ENCODE measurements at regions not wholly inside any gene's neighbourhood (a gene's known extent, or its start where the extent isn't known, plus 50 kb on each side); places are given as distances from the start of the nearest gene placed in this dataset.
"Not testable (repeated sequence)": the region's sequence is repeated elsewhere in the genome, so short reads cannot be mapped to it uniquely, and the experiment has no call there.

DNA sequence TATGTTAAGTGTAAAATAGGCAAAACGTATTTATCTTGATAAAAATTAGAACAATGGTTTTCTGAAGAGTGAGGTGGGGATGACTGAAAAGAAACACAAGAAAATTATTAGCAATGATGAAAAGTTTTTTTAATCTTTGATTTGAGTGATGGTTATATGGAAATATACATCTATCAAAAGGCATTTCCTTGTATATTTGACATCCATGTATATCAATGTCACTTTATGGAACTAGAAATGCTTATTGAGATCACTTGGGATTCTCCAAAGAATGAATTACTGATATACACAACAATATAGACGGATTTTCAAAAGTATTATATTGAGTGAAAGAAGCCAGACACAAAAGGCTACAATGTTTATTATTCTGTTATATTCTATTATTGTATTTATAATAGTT lies 1042.0 kb upstream of the POT1 start:
- H3K4me1 ChIP-seq (ENCODE audit: control insufficient read depth, insufficient read depth, low read length): no peaks in the 10 kb centered on the region
- H3K4me2 ChIP-seq (ENCODE audit: low read length): no peak overlapping the region
- H3K27me3 ChIP-seq (ENCODE audit: control insufficient read depth, insufficient read depth, low read length): no peaks in the 10 kb centered on the region
- no peaks in the 10 kb centered on the region for H3K36me3 ChIP-seq (ENCODE audit: insufficient read depth, low read length)
- H3K9ac ChIP-seq (ENCODE audit: low read depth, low read length): no peak overlapping the region
- no peak overlapping the region for H3K4me3 ChIP-seq (ENCODE audit: low read length)
- no peaks in the 10 kb centered on the region for H3K9me3 ChIP-seq (replicated peaks; ENCODE audit: low read length)

DNA sequence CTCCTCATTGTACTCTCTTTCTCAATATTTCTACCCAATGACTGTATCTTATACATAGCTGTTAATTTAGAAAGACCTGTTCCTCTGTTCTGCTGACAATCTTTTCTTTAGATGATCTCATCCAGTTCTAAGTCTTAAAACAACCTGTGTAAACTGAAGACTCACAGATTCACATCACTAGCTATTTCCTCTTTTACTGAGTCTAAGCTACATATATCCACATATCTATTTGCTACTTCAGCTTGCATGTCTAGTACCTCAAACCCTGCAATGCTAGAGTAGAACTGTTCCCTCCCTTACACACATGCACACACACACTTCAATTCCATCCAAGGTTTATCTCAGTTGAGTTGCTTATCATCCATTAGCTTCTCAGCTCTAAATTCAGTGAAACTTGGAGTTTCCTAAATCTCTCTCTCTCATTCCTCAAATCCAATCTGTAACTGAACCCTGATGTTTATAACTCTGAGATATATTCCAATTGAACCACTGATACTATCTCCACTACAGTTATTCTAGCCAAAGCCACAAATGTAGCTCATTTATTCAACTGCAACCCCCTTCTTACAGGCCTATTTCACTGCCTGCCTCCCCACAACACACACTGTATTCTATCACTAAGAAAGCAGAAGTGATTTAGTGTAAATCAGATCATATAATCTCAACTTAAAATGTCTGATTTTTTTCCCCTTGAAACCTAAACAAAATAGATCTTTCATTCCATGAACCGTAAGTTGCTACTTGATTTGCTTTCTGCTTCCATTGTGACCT lies 1036.8 kb upstream of the POT1 start:
- Histone ChIP-seq H3K4me2 (ENCODE audit: low read length) (no peak overlapping the region), H3K9me3 (replicated peaks; ENCODE audit: low read length) (no peaks in the 10 kb centered on the region), H3K36me3 (ENCODE audit: insufficient read depth, low read length) (no peaks in the 10 kb centered on the region), H3K9ac (ENCODE audit: low read depth, low read length) (no peak overlapping the region), H3K4me3 (ENCODE audit: low read length) (no peak overlapping the region), H3K4me1 (ENCODE audit: control insufficient read depth, insufficient read depth, low read length) (no peaks in the 10 kb centered on the region), H3K27me3 (ENCODE audit: control insufficient read depth, insufficient read depth, low read length) (no peaks in the 10 kb centered on the region)

DNA sequence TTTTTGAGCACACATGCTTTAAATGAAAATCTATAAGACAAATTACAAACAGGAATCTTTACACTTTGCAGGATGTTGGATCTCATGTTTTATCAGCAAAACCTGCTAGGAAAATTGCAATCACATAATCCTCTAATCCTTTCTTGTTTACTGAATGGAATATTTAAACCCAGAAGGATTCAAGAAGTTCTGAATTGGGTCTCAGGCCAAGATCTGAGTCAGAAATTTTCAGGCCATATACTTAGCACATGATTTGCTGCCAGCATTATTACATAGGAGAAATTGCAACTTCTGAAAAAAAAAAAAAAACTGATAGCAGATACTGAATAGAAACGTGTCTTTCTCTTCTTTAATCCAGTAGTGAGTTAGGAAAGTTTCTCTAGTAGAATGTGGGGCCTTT lies 1005.3 kb upstream of the POT1 start:
- Histone ChIP-seq H3K9ac (ENCODE audit: low read depth, low read length) (no peak overlapping the region), H3K9me3 (replicated peaks; ENCODE audit: low read length) (peaks cover 6% of the 10 kb centered on the region), H3K4me1 (ENCODE audit: control insufficient read depth, insufficient read depth, low read length) (no peaks in the 10 kb centered on the region), H3K4me2 (ENCODE audit: low read length) (no peak overlapping the region), H3K4me3 (ENCODE audit: low read length) (no peak overlapping the region), H3K36me3 (ENCODE audit: insufficient read depth, low read length) (no peaks in the 10 kb centered on the region), H3K27me3 (ENCODE audit: control insufficient read depth, insufficient read depth, low read length) (no peaks in the 10 kb centered on the region)

GRCh38 chr7:125934539-125934938 lies 1004.9 kb upstream of the POT1 start:
- no peaks in the 10 kb centered on the region for H3K4me1 ChIP-seq (ENCODE audit: control insufficient read depth, insufficient read depth, low read length)
- peaks cover 6% of the 10 kb centered on the region for H3K9me3 ChIP-seq (replicated peaks; ENCODE audit: low read length)
- H3K4me2 ChIP-seq (ENCODE audit: low read length): no peak overlapping the region

GRCh38 chr7:125930848-125931247 lies 1001.2 kb upstream of the POT1 start:
- Histone ChIP-seq H3K9me3 (replicated peaks; ENCODE audit: low read length) (peaks cover 6% of the 10 kb centered on the region), H3K9ac (ENCODE audit: low read depth, low read length) (no peak overlapping the region), H3K27me3 (ENCODE audit: control insufficient read depth, insufficient read depth, low read length) (no peaks in the 10 kb centered on the region), H3K36me3 (ENCODE audit: insufficient read depth, low read length) (no peaks in the 10 kb centered on the region), H3K4me1 (ENCODE audit: control insufficient read depth, insufficient read depth, low read length) (no peaks in the 10 kb centered on the region), H3K4me2 (ENCODE audit: low read length) (no peak overlapping the region), H3K4me3 (ENCODE audit: low read length) (no peak overlapping the region)

More at GRCh38 chr7:125934539-125934938, 1004.9 kb upstream of the POT1 start:
- no peaks in the 10 kb centered on the region for H3K27me3 ChIP-seq (ENCODE audit: control insufficient read depth, insufficient read depth, low read length)
- no peak overlapping the region for H3K9ac ChIP-seq (ENCODE audit: low read depth, low read length)
- H3K36me3 ChIP-seq (ENCODE audit: insufficient read depth, low read length): no peaks in the 10 kb centered on the region
- no peak overlapping the region for H3K4me3 ChIP-seq (ENCODE audit: low read length)

- Histone ChIP-seq H3K4me1 (ENCODE audit: control insufficient read depth, insufficient read depth, low read length) (no peaks in the 10 kb centered on the region), H3K4me3 (ENCODE audit: low read length) (no peak overlapping the region), H3K9me3 (replicated peaks; ENCODE audit: low read length) (peaks cover 5% of the 10 kb centered on the region), H3K27me3 (ENCODE audit: control insufficient read depth, insufficient read depth, low read length) (no peaks in the 10 kb centered on the region), H3K36me3 (ENCODE audit: insufficient read depth, low read length) (no peaks in the 10 kb centered on the region), H3K4me2 (ENCODE audit: low read length) (no peak overlapping the region), H3K9ac (ENCODE audit: low read depth, low read length) (no peak overlapping the region)
Observed at GRCh38 chr7:125927556-125927955, 997.9 kb upstream of the POT1 start.

DNA sequence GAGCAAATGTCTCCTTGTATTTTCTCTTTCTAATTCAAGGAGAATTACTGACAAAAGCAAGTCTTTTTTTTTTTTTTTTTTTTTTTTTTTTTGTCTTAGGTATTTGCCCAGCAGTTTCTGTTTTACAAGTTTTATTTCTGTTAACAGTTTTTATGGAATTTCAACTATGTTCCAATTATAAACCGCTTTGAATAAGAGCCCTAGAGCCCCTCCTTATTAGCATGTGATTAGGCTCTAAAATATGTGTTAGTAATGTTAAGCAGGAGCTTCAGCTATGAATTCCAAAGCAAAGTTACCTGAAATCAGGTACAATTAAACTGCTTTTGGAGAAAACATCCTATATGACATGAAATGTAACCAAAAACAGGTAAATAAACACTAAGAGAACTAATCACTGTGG lies 997.0 kb upstream of the POT1 start:
- Histone ChIP-seq H3K27me3 (ENCODE audit: control insufficient read depth, insufficient read depth, low read length) (no peaks in the 10 kb centered on the region), H3K36me3 (ENCODE audit: insufficient read depth, low read length) (no peaks in the 10 kb centered on the region), H3K9ac (ENCODE audit: low read depth, low read length) (no peak overlapping the region), H3K4me1 (ENCODE audit: control insufficient read depth, insufficient read depth, low read length) (no peaks in the 10 kb centered on the region), H3K4me3 (ENCODE audit: low read length) (no peak overlapping the region), H3K9me3 (replicated peaks; ENCODE audit: low read length) (peaks cover 5% of the 10 kb centered on the region), H3K4me2 (ENCODE audit: low read length) (no peak overlapping the region)

DNA sequence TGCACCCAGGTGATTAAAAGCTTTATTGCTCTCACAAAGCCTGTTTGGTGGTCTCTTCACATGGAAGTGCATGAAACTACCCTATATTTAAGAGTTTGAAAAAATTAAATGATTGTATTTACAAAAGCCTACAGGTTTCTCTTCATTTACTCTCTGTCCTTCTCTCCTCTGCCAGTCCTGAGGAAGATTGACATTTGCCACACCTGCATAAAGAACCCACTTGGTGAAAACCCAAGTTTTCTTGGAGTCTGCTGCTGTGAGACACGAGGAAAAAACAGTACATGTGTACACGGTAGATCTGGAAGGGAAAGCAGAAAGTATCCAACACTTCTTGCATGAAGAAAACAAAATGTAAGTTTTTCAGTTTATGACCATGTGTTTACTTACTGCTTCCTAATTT lies 994.4 kb upstream of the POT1 start:
- Histone ChIP-seq H3K27me3 (ENCODE audit: control insufficient read depth, insufficient read depth, low read length) (no peaks in the 10 kb centered on the region), H3K9ac (ENCODE audit: low read depth, low read length) (no peak overlapping the region), H3K36me3 (ENCODE audit: insufficient read depth, low read length) (no peaks in the 10 kb centered on the region), H3K4me2 (ENCODE audit: low read length) (no peak overlapping the region), H3K4me3 (ENCODE audit: low read length) (no peak overlapping the region), H3K9me3 (replicated peaks; ENCODE audit: low read length) (peaks cover 5% of the 10 kb centered on the region), H3K4me1 (ENCODE audit: control insufficient read depth, insufficient read depth, low read length) (no peaks in the 10 kb centered on the region)

DNA sequence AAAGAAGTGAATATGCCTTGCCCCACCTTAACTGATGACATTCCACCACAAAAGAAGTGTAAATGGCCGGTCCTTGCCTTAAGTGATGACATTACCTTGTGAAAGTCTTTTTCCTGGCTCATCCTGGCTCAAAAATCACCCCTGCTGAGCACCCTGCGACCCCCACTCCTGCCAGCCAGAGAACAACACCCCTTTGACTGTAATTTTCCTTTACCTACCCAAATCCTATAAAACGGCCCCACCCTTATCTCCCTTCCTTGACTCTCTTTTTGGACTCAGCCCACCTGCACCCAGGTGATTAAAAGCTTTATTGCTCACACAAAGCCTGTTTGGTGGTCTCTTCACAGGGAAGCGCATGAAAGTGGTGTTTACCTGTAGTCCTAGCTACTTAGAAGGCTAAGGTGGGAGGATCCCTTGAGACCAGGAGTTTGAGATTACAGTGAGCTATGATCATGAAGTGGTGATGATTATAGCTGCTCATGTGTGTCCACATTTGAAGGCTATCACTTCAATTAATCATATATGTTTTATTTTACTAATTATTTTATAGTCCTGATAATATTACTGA lies 985.8 kb upstream of the POT1 start:
- not testable (repeated sequence) for H3K27me3 ChIP-seq (ENCODE audit: control insufficient read depth, insufficient read depth, low read length); H3K4me2 ChIP-seq (ENCODE audit: low read length); H3K4me3 ChIP-seq (ENCODE audit: low read length); H3K9ac ChIP-seq (ENCODE audit: low read depth, low read length); H3K36me3 ChIP-seq (ENCODE audit: insufficient read depth, low read length); H3K4me1 ChIP-seq (ENCODE audit: control insufficient read depth, insufficient read depth, low read length); H3K9me3 ChIP-seq (replicated peaks; ENCODE audit: low read length)

GRCh38 chr7:125908711-125909110 lies 979.1 kb upstream of the POT1 start:
- no peak overlapping the region for H3K9ac ChIP-seq (ENCODE audit: low read depth, low read length)
- no peak overlapping the region for H3K4me3 ChIP-seq (ENCODE audit: low read length)
- H3K4me2 ChIP-seq (ENCODE audit: low read length): no peak overlapping the region
- H3K9me3 ChIP-seq (replicated peaks; ENCODE audit: low read length): peaks cover 4% of the 10 kb centered on the region
- no peaks in the 10 kb centered on the region for H3K4me1 ChIP-seq (ENCODE audit: control insufficient read depth, insufficient read depth, low read length)
- no peaks in the 10 kb centered on the region for H3K27me3 ChIP-seq (ENCODE audit: control insufficient read depth, insufficient read depth, low read length)
- no peaks in the 10 kb centered on the region for H3K36me3 ChIP-seq (ENCODE audit: insufficient read depth, low read length)

DNA sequence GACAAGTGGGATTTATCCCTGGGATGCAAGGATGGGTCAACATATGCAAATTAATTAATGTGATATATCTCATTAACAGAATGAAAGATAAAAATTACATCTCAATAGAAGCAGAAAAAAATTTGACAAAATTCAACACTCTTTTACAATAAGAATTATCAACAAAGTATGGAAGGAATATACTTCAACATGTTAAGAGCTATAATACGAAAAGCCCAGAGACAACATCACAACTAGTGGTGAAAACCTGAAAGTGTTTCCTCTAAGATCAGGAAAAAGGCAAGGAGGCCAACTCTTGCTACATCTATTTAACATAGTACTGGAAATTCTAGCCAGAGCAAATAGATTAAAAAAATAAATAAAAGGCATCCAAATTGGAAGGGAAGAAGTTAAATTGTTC lies 970.0 kb upstream of the POT1 start:
- H3K9me3 ChIP-seq (replicated peaks; ENCODE audit: low read length): peaks cover 4% of the 10 kb centered on the region
- H3K27me3 ChIP-seq (ENCODE audit: control insufficient read depth, insufficient read depth, low read length): no peaks in the 10 kb centered on the region
- no peak overlapping the region for H3K4me3 ChIP-seq (ENCODE audit: low read length)
- H3K4me1 ChIP-seq (ENCODE audit: control insufficient read depth, insufficient read depth, low read length): no peaks in the 10 kb centered on the region
- H3K9ac ChIP-seq (ENCODE audit: low read depth, low read length): no peak overlapping the region
- H3K4me2 ChIP-seq (ENCODE audit: low read length): no peak overlapping the region
- no peaks in the 10 kb centered on the region for H3K36me3 ChIP-seq (ENCODE audit: insufficient read depth, low read length)

DNA sequence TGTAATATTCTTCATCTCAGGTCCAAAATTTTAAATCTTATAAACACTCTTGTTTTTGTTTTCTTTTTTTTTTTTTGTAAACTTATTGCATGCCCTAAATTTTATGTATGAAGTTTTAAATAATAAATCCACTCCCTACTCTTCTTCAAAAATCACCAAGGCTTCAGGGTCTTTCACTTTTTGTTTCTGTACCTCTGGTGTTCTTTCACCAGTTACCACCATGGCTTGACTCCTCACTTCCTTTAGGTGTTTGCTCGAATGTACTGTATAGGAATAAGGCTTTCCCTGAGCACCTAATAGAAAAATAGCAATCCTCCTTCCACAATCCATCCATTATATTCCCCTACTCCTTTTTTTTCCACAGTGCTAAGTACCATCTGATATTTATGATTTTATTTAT lies 962.8 kb upstream of the POT1 start:
- Histone ChIP-seq H3K4me3 (ENCODE audit: low read length) (no peak overlapping the region), H3K4me1 (ENCODE audit: control insufficient read depth, insufficient read depth, low read length) (no peaks in the 10 kb centered on the region), H3K9me3 (replicated peaks; ENCODE audit: low read length) (no peaks in the 10 kb centered on the region), H3K9ac (ENCODE audit: low read depth, low read length) (no peak overlapping the region), H3K27me3 (ENCODE audit: control insufficient read depth, insufficient read depth, low read length) (no peaks in the 10 kb centered on the region), H3K4me2 (ENCODE audit: low read length) (no peak overlapping the region), H3K36me3 (ENCODE audit: insufficient read depth, low read length) (no peaks in the 10 kb centered on the region)

All from skeletal muscle satellite cell (primary cell).